DOHH2 (cell line): ENCODE measurements at regions not wholly inside any gene's neighbourhood (a gene's known extent, or its start where the extent isn't known, plus 50 kb on each side); places are given as distances from the start of the nearest gene placed in this dataset.

Source experiments
- H3F3A ChIP-seq: fragments of 200-600 bp; sonication (generic), shearing (Covaris generic); 2 replicates; pipeline ENCODE4 v1.6.0; 2016; ENCODE audit warnings: antibody characterized with exemption, mild to moderate bottlenecking; ENCODE audit not compliant: control insufficient read depth, insufficient read depth
- H3K27ac ChIP-seq: fragments of 200-600 bp; sonication (generic); 2 replicates; pipeline ENCODE4 v1.5.1; 2014; ENCODE audit warnings: low read depth, mild to moderate bottlenecking, low read length, moderate library complexity
- H3K27me3 ChIP-seq: fragments of 200-600 bp; sonication (generic); 2 replicates; pipeline ENCODE4 v1.6.1; 2014; ENCODE audit warnings: mild to moderate bottlenecking, low read length, mixed read lengths; ENCODE audit not compliant: control insufficient read depth
- H3K36me3 ChIP-seq: fragments of 200-600 bp; sonication (generic); 2 replicates; pipeline ENCODE4 v1.6.1; 2014; ENCODE audit warnings: mild to moderate bottlenecking, low read length, moderate library complexity, mixed read lengths; ENCODE audit not compliant: control insufficient read depth
- H3K4me1 ChIP-seq: fragments of 200-600 bp; sonication (generic); 2 replicates; pipeline ENCODE4 v1.6.1; 2014; ENCODE audit warnings: mild to moderate bottlenecking, low read length, mixed read lengths; ENCODE audit not compliant: control insufficient read depth
- H3K4me2 ChIP-seq: fragments of 200-600 bp; sonication (generic); 2 replicates; pipeline ENCODE4 v1.6.0; 2014; ENCODE audit warnings: mild to moderate bottlenecking, low read length, moderate library complexity
- H3K4me3 ChIP-seq: fragments of 200-600 bp; sonication (generic); 2 replicates; pipeline ENCODE4 v1.5.1; 2014; ENCODE audit warnings: mild to moderate bottlenecking, low read length, mixed read lengths
- H3K79me2 ChIP-seq: fragments of 200-600 bp; sonication (generic); 2 replicates; pipeline ENCODE4 v1.6.1; 2014; ENCODE audit warnings: mild to moderate bottlenecking, low read length, mixed read lengths; ENCODE audit not compliant: control insufficient read depth
- H3K9me2 ChIP-seq: fragments of 200-600 bp; sonication (generic); replicated peaks from 2 replicates; pipeline ENCODE4 v1.6.1; 2014; ENCODE audit warnings: mild to moderate bottlenecking, low read length, mixed read lengths; ENCODE audit not compliant: control insufficient read depth
- H3K9me3 ChIP-seq: fragments of 200-600 bp; sonication (generic); 2 replicates; pipeline ENCODE4 v1.6.1; 2014; ENCODE audit warnings: antibody characterized with exemption, low read length, mixed read lengths; ENCODE audit not compliant: control insufficient read depth, insufficient read depth
- H4K20me1 ChIP-seq: fragments of 200-600 bp; sonication (generic); 2 replicates; pipeline ENCODE4 v1.6.0; 2014; ENCODE audit warnings: low read depth, mild to moderate bottlenecking, antibody characterized with exemption, low read length, moderate library complexity; ENCODE audit not compliant: control insufficient read depth, insufficient read depth
- EZH2phosphoT487 ChIP-seq: fragments of 200-600 bp; sonication (generic); IDR thresholded peaks from 2 replicates; pipeline ENCODE4 v1.6.1; 2017; ENCODE audit warnings: borderline replicate concordance, mild to moderate bottlenecking, antibody characterized with exemption, low read length, moderate library complexity, mixed read lengths
- TF ChIP-seq, protein P1 (sequence below): fragments of 200-600 bp; sonication (generic); IDR thresholded peaks from one replicate; pipeline ENCODE4 v1.5.1; 2014; ENCODE audit warnings: antibody characterized with exemption, mild to moderate bottlenecking, low read depth, low read length; ENCODE audit not compliant: poor library complexity, severe bottlenecking

DNA sequence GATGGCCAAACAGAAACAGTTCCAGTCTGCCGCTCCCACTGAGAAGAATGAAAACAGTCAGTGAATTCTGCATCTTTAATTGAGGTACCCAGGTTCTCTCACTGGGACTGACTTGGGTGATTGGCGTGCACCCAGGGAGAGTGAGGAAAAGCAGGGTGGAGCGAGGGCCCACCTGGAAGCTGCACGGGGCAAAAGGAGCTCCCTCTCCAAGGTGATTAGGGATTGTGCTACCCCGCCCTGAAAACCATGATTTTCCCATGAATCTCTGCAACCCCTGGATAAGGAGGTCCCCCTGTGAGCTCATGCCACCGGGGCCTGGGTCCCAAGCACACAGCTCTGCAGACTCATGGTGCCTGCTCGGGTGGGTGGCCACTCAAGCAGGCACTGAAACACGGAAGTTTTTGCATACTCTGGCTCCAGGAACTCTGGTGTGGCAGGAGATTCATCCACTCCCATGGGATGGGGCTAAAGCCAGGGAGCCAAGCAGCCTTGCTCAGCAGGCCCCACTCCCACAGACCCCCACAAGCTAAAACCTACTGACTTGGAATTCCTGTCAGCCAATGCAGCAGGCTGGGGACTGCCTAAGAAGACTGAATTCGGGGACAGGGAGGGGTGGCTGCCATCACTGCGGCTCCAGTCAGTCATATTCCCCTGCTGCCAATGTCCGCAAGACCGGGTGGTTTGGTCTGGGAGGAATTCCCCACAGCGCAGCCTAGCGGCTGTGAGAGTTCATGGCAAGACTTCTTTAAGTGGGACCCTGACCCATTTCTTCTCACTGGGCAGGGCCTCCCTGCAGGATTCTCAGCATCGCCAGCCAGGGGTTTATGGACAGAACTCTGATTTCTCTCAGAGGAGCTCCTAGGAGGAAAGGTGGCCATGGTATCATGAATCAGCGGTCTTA is 652.2 kb upstream of the RGMB start:
- Histone ChIP-seq H3K4me2 (no peak overlapping the region), H3K27ac (no peak overlapping the region), H3K9me3 (no peaks in the 10 kb centered on the region), H3K27me3 (no peaks in the 10 kb centered on the region), H3K79me2 (no peaks in the 10 kb centered on the region), H3K36me3 (no peaks in the 10 kb centered on the region), H3K4me3 (no peak overlapping the region), H3K9me2 (no peaks in the 10 kb centered on the region), H3K4me1 (no peaks in the 10 kb centered on the region), H4K20me1 (no peaks in the 10 kb centered on the region), H3F3A (no peaks in the 10 kb centered on the region)
- no peak for TF ChIP-seq EZH2phosphoT487
- TF ChIP-seq, protein P1, sequence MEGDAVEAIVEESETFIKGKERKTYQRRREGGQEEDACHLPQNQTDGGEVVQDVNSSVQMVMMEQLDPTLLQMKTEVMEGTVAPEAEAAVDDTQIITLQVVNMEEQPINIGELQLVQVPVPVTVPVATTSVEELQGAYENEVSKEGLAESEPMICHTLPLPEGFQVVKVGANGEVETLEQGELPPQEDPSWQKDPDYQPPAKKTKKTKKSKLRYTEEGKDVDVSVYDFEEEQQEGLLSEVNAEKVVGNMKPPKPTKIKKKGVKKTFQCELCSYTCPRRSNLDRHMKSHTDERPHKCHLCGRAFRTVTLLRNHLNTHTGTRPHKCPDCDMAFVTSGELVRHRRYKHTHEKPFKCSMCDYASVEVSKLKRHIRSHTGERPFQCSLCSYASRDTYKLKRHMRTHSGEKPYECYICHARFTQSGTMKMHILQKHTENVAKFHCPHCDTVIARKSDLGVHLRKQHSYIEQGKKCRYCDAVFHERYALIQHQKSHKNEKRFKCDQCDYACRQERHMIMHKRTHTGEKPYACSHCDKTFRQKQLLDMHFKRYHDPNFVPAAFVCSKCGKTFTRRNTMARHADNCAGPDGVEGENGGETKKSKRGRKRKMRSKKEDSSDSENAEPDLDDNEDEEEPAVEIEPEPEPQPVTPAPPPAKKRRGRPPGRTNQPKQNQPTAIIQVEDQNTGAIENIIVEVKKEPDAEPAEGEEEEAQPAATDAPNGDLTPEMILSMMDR: no peak

DNA sequence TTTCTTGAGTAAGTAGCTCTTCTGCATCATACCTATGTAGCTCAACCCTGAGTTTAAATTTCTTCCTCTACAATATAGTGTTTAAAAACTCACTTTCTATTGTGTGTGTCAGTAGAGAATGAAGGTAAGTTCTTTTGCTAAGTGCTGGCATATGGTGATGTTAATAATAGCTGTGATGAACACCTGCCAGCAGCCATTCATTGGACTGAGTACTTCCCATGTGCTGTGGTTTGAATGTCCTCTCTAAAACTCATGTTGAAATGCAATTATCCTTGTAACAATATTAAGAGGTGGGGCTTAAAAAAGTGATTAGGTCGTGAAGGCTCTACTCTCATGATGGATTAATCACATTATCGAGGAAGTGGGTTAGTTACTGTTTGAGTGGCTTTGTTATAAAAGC is 645.2 kb upstream of the RGMB start:
- H3F3A ChIP-seq: no peaks in the 10 kb centered on the region
- H3K4me1 ChIP-seq: no peaks in the 10 kb centered on the region
- H3K4me3 ChIP-seq: no peak overlapping the region
- no peak for TF ChIP-seq EZH2phosphoT487
- TF ChIP-seq, protein P1: no peak
- no peak overlapping the region for H3K4me2 ChIP-seq
- H3K79me2 ChIP-seq: no peaks in the 10 kb centered on the region
- no peaks in the 10 kb centered on the region for H3K9me3 ChIP-seq
- no peaks in the 10 kb centered on the region for H3K27me3 ChIP-seq
- no peak overlapping the region for H3K27ac ChIP-seq
- H3K36me3 ChIP-seq: no peaks in the 10 kb centered on the region
- no peaks in the 10 kb centered on the region for H4K20me1 ChIP-seq
- H3K9me2 ChIP-seq: no peaks in the 10 kb centered on the region

DNA sequence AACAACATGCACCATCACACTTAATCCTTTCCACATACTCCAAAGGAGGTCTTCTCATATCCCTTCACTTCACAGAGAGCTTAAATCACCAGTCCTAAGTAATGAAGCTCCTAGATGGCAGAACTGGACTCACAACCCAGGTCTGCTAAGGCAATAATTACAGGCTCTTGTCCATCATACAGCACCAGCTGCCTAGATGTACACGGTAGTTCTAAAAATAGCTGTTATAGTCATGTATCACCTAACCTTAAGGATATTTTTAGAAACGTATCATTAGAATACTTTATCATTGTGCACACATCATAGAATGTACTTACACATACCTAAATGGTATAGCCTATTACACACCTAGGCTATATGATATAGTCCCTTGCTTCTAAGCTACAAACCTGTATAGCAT is 644.6 kb upstream of the RGMB start:
- H3F3A ChIP-seq: no peaks in the 10 kb centered on the region

More for the DNA sequence above, 644.6 kb upstream of the RGMB start:
- no peaks in the 10 kb centered on the region for H3K4me1 ChIP-seq
- no peaks in the 10 kb centered on the region for H4K20me1 ChIP-seq
- H3K27me3 ChIP-seq: no peaks in the 10 kb centered on the region
- H3K9me2 ChIP-seq: no peaks in the 10 kb centered on the region
- no peak for TF ChIP-seq EZH2phosphoT487
- TF ChIP-seq, protein P1: no peak
- H3K36me3 ChIP-seq: no peaks in the 10 kb centered on the region
- no peak overlapping the region for H3K4me3 ChIP-seq
- H3K79me2 ChIP-seq: no peaks in the 10 kb centered on the region
- no peaks in the 10 kb centered on the region for H3K9me3 ChIP-seq
- H3K27ac ChIP-seq: no peak overlapping the region
- no peak overlapping the region for H3K4me2 ChIP-seq
